HG03139 (cell line): ENCODE measurements at regions not wholly inside any gene's neighbourhood (a gene's known extent, or its start where the extent isn't known, plus 50 kb on each side); places are given as distances from the start of the nearest gene placed in this dataset.

ENCODE experiments used
- ATAC-seq: cut with Tn5 transposase; IDR thresholded peaks from one replicate; pipeline ENCODE4 v1.9.1; 2021; ENCODE audit not compliant: unreplicated experiment

- no peak for ATAC-seq
Observed at GRCh38 chr3:83302091-83302490, 1540.6 kb upstream of the GBE1 start.

DNA sequence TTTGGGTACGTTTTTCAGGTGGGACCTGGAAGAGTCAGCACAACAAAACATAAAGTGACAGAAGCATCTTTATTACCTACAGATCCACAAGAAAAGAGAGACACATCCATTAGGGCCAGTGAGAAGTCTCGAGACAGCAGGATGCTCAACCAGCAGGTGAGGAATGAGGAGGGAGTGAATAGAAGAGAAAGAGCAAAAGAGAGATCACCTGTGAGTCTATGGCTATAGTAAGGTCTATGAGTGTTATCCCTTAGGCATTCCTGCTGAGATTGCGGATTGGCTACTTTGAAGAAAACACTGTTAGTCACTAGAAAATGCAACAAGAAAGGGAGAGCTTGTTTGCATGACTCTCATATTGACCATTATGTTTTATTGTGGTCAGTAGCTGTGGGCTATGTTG, 1556.2 kb upstream of the GBE1 start:
- no peak for ATAC-seq

GRCh38 chr3:83320726-83321125, 1559.3 kb upstream of the GBE1 start:
- no peak for ATAC-seq

GRCh38 chr3:83321457-83321856, 1560.0 kb upstream of the GBE1 start:
- ATAC-seq, result no peak

- ATAC-seq, result no peak
Observed at GRCh38 chr3:83321891-83322290, 1560.4 kb upstream of the GBE1 start.

GRCh38 chr3:83354205-83354604, 1592.8 kb upstream of the GBE1 start:
- no peak for ATAC-seq

GRCh38 chr3:83393276-83393675, 1565.5 kb upstream of the CADM2 start:
- no peak for ATAC-seq

- no peak for ATAC-seq
Observed at GRCh38 chr3:83403927-83404326, 1554.9 kb upstream of the CADM2 start.

GRCh38 chr3:83426300-83426699, 1532.5 kb upstream of the CADM2 start:
- ATAC-seq, result no peak

GRCh38 chr3:83434880-83435587, 1523.8 kb upstream of the CADM2 start:
- ATAC-seq, result no peak

- no peak for ATAC-seq
Observed at GRCh38 chr3:83438188-83438587, 1520.6 kb upstream of the CADM2 start.

DNA sequence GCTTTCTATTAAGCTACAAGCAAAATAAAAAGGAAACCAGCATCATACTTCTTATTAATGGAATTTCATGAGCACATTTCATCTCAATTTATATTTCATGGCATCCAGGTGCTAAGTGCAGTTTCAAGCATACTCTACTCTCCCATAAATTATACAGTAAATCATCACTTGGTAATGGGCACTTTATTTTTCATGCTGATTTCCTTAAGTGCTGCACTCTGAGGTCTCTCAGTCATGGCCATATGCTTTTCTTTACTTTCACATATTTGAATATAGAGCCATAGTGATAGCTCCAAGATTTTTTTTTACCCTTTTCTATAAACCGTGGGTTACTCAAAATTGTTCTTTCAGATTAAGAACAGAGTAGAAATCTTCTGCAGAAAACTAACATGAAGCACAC, 1505.7 kb upstream of the CADM2 start:
- no peak for ATAC-seq

GRCh38 chr3:83454353-83454752, 1504.4 kb upstream of the CADM2 start:
- ATAC-seq, result no peak

DNA sequence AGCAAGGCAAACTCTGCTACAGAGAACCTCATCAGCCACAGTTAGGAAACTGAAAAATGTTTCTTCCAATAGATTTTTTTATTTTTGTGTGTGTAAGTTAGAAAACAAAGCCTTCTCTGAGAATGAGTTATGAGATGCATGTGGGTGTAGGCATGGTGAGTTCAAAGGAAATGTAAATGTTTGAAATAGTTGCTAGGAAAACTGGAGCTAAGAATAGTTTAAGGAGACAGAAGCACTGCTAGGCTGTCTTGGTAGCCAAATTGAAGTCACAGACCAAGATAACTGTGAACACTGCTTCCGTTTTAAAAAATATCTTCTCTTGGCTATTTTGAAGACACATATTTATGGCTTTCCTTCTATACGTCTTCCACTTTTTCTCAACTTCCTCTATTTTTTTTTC, 1501.2 kb upstream of the CADM2 start:
- no peak for ATAC-seq

DNA sequence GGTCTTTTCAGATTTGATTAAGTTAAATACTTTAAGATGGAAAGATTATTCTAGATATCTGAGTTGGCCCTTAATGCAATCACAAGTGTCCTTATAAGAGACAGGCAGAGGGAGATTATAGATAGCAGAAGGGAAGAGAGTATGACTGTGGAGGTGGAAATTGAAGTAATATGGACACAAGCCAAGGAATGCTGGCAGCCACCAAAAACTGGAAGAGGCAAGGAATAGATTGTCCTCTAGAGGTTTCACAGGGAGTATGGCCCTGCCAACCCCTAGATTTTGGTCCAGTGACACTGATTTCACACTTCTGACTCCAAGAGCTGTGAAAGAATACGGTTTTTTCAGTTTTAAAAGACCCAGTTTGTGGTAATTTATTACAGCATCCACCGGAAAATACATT, 1498.7 kb upstream of the CADM2 start:
- no peak for ATAC-seq

DNA sequence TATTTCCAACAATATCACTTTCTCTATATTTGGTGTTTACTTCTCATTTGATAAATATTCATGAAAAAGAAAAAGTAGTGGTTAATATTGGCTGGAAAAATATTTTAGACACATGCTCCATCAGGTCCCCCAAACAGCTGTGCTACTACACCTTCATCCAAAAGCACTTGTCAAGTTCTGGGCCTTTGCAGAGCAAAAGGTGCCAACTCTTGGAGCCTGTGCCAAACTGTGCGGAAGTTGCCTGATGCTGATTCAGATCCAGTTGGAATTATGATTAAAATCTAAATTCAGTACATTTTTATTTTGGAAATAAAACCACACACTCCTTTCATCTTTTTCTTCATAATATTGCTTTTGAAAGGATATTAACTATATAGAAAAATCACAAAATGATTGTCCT, 1497.4 kb upstream of the CADM2 start:
- ATAC-seq, result no peak

DNA sequence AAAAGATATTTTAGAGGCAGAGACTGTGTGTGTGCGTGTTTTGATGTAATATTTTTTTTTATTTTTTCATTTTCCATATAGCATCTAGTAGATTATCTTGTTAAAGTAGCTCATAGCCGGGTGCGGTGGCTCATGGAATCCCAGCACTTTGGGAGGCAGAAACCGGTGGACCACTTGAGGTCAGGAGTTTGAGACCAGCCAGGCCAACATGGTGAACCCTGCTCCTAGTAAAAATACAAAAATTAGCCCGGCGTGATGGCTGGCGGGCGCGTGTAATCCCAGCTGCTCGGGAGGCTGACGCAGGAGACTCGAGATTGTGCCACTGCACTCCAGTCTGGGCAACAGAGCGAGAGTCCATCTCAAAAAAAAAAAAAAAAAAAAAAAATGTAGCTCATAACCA, 1481.2 kb upstream of the CADM2 start:
- no peak for ATAC-seq

GRCh38 chr3:83482402-83483070, 1476.3 kb upstream of the CADM2 start:
- ATAC-seq, result no peak

DNA sequence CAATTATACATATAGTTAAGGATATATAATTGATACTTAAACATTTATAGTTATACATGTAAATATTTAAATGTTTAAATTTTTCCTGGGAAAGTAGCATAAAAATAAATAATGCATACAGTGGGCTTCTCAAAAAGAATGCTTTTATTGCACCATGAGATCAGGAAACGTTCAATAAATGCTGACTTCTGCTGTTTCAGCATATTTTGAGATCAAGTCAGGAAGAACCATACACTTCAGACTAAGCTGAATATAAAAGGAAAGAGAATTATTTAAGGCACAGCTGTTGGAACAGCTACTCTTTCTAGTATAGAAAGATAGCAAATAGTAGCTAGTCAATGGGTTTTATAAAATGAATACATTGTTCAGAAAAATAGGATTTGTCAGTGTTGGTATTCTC, 1462.3 kb upstream of the CADM2 start:
- no peak for ATAC-seq

GRCh38 chr3:83498361-83499016, 1460.3 kb upstream of the CADM2 start:
- ATAC-seq, result no peak

GRCh38 chr3:83500422-83500821, 1458.4 kb upstream of the CADM2 start:
- no peak for ATAC-seq

GRCh38 chr3:83500931-83501330, 1457.9 kb upstream of the CADM2 start:
- no peak for ATAC-seq
